ENCODE measurements at regions not wholly inside any gene's neighbourhood (a gene's known extent, or its start where the extent isn't known, plus 50 kb on each side); places are given as distances from the start of the nearest gene placed in this dataset. TPM values are rescaled to one million over a fixed set of nuclear protein-coding genes. Genes with fewer than 3 reads are reported as not detected.

DNA sequence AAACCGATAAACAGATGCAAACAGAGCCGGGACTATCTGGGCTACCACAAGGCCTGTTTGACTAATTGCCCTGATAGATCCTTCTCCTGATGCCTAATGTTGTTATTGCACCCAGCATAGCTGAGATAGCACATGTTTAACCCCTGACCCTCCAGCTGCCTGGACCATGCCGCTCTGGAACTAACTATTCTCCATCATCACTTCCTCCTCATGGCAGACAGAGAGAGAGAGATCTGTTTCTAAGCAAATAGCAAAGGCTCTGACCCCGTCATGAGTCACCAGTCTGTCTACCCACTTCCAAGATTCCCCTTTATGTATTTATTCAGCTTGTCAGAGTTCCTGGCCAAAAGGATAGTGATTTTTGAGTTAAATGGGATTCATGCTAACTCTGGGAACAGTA lies 58.2 kb upstream of the FLRT2 start:
- Histone ChIP-seq H3K4me3 (ENCODE audit: low read depth, low read length) (no peak overlapping the region), H3K36me3 (ENCODE audit: control insufficient read depth, insufficient read depth, low read length) (no peaks in the 10 kb centered on the region), H3K27ac (ENCODE audit: low read depth, low read length) (peak overlapping the region; percentile 6), H3K27me3 (ENCODE audit: control insufficient read depth, insufficient read depth, low read length) (no peaks in the 10 kb centered on the region), H3K9me3 (ENCODE audit: control insufficient read depth, insufficient read depth, low read length) (no peaks in the 10 kb centered on the region), H3K4me1 (ENCODE audit: control insufficient read depth, insufficient read depth, low read length) (no peaks in the 10 kb centered on the region)
- peak in 1 of 6 donors; percentile 22 for DNase-seq (ENCODE audit: low read depth in 4 of 6, low spot score in 6 of 6)
- WGBS (ENCODE audit: insufficient coverage) = 80% methylated on average over 3 of the region's 4 CpGs

DNA sequence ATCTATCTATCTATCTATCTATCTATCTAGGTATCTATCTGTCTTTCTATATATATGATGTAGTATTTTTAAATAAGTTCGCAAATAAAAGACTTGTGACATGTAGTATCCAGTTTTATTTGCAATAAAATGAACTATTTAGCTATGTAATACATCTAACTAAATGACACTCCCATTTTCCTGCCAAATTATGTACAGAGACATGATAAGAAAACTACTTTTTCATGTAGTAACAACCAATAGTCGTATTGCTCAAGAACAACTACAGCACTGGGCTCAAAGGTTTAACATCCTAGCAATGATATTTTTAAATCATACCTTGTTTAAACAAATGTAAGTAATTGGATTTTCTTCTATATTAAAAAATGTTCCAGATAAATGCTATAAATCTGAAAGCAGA lies 55.5 kb upstream of the FLRT2 start:
- H3K4me1 ChIP-seq (ENCODE audit: control insufficient read depth, insufficient read depth, low read length) = no peaks in the 10 kb centered on the region
- no CpG with 5 or more reads among the region's 2 CpGs for WGBS (ENCODE audit: insufficient coverage)
- no peak overlapping the region for H3K27ac ChIP-seq (ENCODE audit: low read depth, low read length)
- no peak for DNase-seq (ENCODE audit: low read depth in 4 of 6, low spot score in 6 of 6)
- no peaks in the 10 kb centered on the region for H3K36me3 ChIP-seq (ENCODE audit: control insufficient read depth, insufficient read depth, low read length)
- no peak overlapping the region for H3K4me3 ChIP-seq (ENCODE audit: low read depth, low read length)
- H3K27me3 ChIP-seq (ENCODE audit: control insufficient read depth, insufficient read depth, low read length) = no peaks in the 10 kb centered on the region
- H3K9me3 ChIP-seq (ENCODE audit: control insufficient read depth, insufficient read depth, low read length) = no peaks in the 10 kb centered on the region

DNA sequence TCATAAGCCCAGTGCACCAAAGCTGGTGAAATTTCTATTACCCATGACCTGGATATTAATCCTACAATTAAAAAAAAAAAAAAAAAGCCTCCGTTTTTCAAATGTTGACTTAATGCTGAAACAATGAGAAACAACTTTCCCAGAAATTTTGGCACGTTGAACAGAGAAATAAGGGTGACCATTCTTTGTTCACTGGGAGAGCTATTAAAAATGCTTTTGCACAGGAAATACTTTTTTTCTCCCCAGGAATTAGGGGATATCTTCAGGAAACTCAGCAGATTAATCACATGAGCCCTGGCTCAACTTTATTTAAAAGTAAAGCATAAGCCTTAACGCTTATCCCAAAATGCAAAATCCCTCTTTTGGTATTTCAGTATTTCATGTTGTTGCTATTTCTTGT lies 54.8 kb upstream of the FLRT2 start:
- Histone ChIP-seq H3K4me3 (ENCODE audit: low read depth, low read length) (no peak overlapping the region), H3K36me3 (ENCODE audit: control insufficient read depth, insufficient read depth, low read length) (no peaks in the 10 kb centered on the region), H3K27me3 (ENCODE audit: control insufficient read depth, insufficient read depth, low read length) (no peaks in the 10 kb centered on the region), H3K9me3 (ENCODE audit: control insufficient read depth, insufficient read depth, low read length) (no peaks in the 10 kb centered on the region), H3K4me1 (ENCODE audit: control insufficient read depth, insufficient read depth, low read length) (no peaks in the 10 kb centered on the region), H3K27ac (ENCODE audit: low read depth, low read length) (no peak overlapping the region)
- no peak for DNase-seq (ENCODE audit: low read depth in 4 of 6, low spot score in 6 of 6)
- WGBS (ENCODE audit: insufficient coverage) = no CpG with 5 or more reads among the region's 3 CpGs

DNA sequence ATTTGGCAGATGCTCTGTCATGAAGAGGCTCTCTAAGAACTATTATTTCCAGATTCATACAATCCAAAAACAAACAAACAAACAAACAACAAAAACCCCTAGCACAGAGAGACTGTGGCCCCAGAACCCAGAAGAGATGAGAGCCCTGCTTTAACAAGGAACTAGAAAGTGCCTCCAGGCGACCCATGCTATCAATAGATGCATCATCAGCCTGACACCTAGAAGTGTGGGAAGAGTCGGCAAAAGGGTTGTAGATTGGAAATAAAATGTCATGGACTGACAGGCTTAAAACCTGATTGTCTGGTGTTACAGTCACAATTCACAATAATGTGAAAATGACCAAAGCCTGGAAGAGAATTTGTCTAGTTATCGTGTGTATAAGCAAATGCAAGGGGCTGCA lies 50.6 kb upstream of the FLRT2 start:
- H3K4me1 ChIP-seq (ENCODE audit: control insufficient read depth, insufficient read depth, low read length) = no peaks in the 10 kb centered on the region
- whole genome bisulfite sequencing (ENCODE audit: insufficient coverage) = no CpG with 5 or more reads among the region's 3 CpGs
- no peaks in the 10 kb centered on the region for H3K36me3 ChIP-seq (ENCODE audit: control insufficient read depth, insufficient read depth, low read length)
- no peaks in the 10 kb centered on the region for H3K27me3 ChIP-seq (ENCODE audit: control insufficient read depth, insufficient read depth, low read length)
- H3K9me3 ChIP-seq (ENCODE audit: control insufficient read depth, insufficient read depth, low read length) = no peaks in the 10 kb centered on the region
- DNase-seq (ENCODE audit: low read depth in 4 of 6, low spot score in 6 of 6) = no peak
- H3K4me3 ChIP-seq (ENCODE audit: low read depth, low read length) = no peak overlapping the region
- no peak overlapping the region for H3K27ac ChIP-seq (ENCODE audit: low read depth, low read length)

DNA sequence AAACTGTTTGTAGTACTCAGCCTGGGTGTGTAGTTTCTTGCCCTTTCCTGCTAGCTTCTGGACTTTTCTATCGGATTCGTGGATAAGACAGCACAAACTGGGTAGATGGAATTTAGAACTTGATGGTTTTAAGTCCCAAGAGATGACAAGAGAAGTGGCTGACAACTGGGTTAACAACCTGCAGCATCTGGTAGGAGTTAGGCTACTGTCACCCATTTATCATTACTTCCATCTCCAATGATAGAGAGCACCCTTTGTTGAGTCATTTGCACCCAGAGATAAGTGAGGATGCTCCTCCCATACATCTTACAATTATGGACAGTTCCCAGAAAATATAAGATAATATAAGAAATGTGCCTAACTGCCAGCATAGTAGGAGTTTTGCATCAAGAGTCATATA lies 50.2 kb upstream of the FLRT2 start:
- no peaks in the 10 kb centered on the region for H3K9me3 ChIP-seq (ENCODE audit: control insufficient read depth, insufficient read depth, low read length)
- WGBS (ENCODE audit: insufficient coverage) = 95% methylated on average over 2 of the region's 2 CpGs
- H3K27ac ChIP-seq (ENCODE audit: low read depth, low read length) = no peak overlapping the region
- H3K4me1 ChIP-seq (ENCODE audit: control insufficient read depth, insufficient read depth, low read length) = no peaks in the 10 kb centered on the region
- no peaks in the 10 kb centered on the region for H3K36me3 ChIP-seq (ENCODE audit: control insufficient read depth, insufficient read depth, low read length)
- H3K27me3 ChIP-seq (ENCODE audit: control insufficient read depth, insufficient read depth, low read length) = no peaks in the 10 kb centered on the region
- no peak for DNase-seq (ENCODE audit: low read depth in 4 of 6, low spot score in 6 of 6)
- no peak overlapping the region for H3K4me3 ChIP-seq (ENCODE audit: low read depth, low read length)

Small RNAs in the stretch of these regions (small RNA-seq; reads per million reads assigned to genes)
- gene AL161713.1 (ENCODE audit: low replicate concordance) = not detected
- gene AL163642.1 (ENCODE audit: low replicate concordance) = not detected
- gene RF00017 (ENCODE audit: low replicate concordance) = not detected
- gene RNU6-976P (ENCODE audit: low replicate concordance) = not detected
- not detected for gene RNU6ATAC28P (ENCODE audit: low replicate concordance)
- gene RNU7-51P (ENCODE audit: low replicate concordance) = not detected
